Fibroblast of lung (primary cell): ENCODE measurements at regions not wholly inside any gene's neighbourhood (a gene's known extent, or its start where the extent isn't known, plus 50 kb on each side); places are given as distances from the start of the nearest gene placed in this dataset.

Source experiments
- CTCF ChIP-seq, 2 donors: IDR thresholded peaks in 1 of 2; conservative IDR thresholded peaks in 1 of 2; 1 replicate in 1 of 2; 2 replicates in 1 of 2; pipeline ENCODE4 v1.5.1; 2011 to 2012; ENCODE audit warnings: low read length in 2 of 2, control low read depth in 1 of 2, inconsistent platforms in 1 of 2, low read depth in 1 of 2, mild to moderate bottlenecking in 1 of 2
- EZH2 ChIP-seq: IDR thresholded peaks from 2 replicates; pipeline ENCODE4 v1.5.1; 2012; ENCODE audit warnings: low read length, control low read depth, mild to moderate bottlenecking; ENCODE audit errors: missing control alignments

- TF ChIP-seq EZH2 (no peak), CTCF (conservative IDR thresholded peaks at IDR 0.05 in 1 of 2, IDR thresholded peaks at IDR 0.05 in 1 of 2; ENCODE audit: low read depth in 1 of 2, low read length in 2 of 2) (no peak)
Observed at GRCh38 chr1:194807530-194808220, 1621.3 kb upstream of the B3GALT2 start.
